ENCODE measurements at regions not wholly inside any gene's neighbourhood (a gene's known extent, or its start where the extent isn't known, plus 50 kb on each side); places are given as distances from the start of the nearest gene placed in this dataset.

DNA sequence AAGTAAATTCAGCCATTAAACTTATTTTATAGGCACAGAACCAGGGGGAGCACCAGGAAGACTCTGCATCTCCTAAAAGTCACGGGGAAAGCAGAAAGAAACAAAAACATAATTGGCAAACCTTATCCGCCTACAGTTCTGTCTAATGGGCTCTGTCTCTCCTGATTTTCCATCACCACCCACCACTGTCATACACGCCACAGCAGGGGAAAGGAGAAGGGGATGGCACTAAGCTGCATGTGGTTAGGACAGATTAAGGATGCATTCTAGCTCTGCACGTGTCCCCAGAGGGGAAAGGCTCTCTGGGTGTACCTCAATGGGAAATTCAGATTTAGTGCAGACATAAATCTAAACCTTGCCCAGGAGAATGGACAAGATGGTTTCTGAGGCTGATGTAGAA lies 359.8 kb downstream of the TMEM114 start:
- Histone ChIP-seq H3K27me3 (ENCODE audit: control insufficient read depth in 1 of 2, insufficient read depth in 2 of 2, low read length in 2 of 2) (no peaks in the 10 kb centered on the region), H3K9me3 (ENCODE audit: control insufficient read depth in 1 of 2, insufficient read depth in 1 of 2, low read length in 2 of 2) (peaks cover 0 to 2% of the 10 kb centered on the region in 2 experiments), H3K36me3 (ENCODE audit: insufficient read depth, low read length) (no peaks in the 10 kb centered on the region), H3K4me3 (ENCODE audit: low read length) (no peak overlapping the region), H3K27ac (ENCODE audit: low read depth in 1 of 2, low read length in 2 of 2) (no peak overlapping the region), H3K4me1 (ENCODE audit: insufficient read depth, low read length) (no peaks in the 10 kb centered on the region)
- ChIA-PET POLR2A (no interaction called here), CTCF (no interaction called here)
- H3K36me3 Mint-ChIP-seq (ENCODE audit: low read depth): no peaks in the 10 kb centered on the region
- no peak for DNase-seq
- intact Hi-C loops (cut with DNase I, micrococcal nuclease): no loop called here
- no peak overlapping the region for H3K27ac Mint-ChIP-seq
- no peak for ATAC-seq (ENCODE audit: poor library complexity)
- TF ChIP-seq, protein P1, sequence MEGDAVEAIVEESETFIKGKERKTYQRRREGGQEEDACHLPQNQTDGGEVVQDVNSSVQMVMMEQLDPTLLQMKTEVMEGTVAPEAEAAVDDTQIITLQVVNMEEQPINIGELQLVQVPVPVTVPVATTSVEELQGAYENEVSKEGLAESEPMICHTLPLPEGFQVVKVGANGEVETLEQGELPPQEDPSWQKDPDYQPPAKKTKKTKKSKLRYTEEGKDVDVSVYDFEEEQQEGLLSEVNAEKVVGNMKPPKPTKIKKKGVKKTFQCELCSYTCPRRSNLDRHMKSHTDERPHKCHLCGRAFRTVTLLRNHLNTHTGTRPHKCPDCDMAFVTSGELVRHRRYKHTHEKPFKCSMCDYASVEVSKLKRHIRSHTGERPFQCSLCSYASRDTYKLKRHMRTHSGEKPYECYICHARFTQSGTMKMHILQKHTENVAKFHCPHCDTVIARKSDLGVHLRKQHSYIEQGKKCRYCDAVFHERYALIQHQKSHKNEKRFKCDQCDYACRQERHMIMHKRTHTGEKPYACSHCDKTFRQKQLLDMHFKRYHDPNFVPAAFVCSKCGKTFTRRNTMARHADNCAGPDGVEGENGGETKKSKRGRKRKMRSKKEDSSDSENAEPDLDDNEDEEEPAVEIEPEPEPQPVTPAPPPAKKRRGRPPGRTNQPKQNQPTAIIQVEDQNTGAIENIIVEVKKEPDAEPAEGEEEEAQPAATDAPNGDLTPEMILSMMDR (IDR thresholded peaks at IDR 0.05): no peak
- H3K4me1 Mint-ChIP-seq (ENCODE audit: low read depth): no peaks in the 10 kb centered on the region
- H3K27me3 Mint-ChIP-seq: no peaks in the 10 kb centered on the region
- no peak overlapping the region for H3K4me3 Mint-ChIP-seq
- peaks cover 6% of the 10 kb centered on the region for H3K9me3 Mint-ChIP-seq

DNA sequence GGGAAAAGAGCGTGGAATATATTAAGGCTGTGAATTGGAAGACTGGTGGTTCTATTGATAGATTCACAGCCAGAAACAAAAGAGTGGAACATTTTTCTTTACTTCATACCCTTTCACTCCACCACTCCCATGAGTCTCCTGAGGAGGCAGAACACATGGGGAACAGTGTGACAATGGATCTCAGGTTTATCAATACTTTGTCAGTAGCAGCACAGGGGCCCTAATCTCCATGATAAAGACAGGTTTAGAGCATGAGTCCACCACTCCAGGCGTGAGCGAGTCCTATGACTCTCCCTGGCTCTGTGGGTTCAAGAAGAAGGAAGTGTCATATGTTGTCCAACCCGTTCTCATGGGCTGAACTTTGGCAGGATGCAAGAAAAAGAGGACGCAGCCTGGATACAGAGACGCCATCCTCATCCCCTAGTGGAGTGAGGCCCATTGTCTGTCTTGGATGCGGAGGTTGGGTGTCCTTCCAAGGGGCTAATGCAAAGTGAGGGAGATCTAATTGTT lies 361.2 kb downstream of the TMEM114 start:
- ChIA-PET CTCF (no interaction called here), POLR2A (no interaction called here)
- no peaks in the 10 kb centered on the region for H3K27me3 Mint-ChIP-seq
- Histone ChIP-seq H3K36me3 (ENCODE audit: insufficient read depth, low read length) (no peaks in the 10 kb centered on the region), H3K27ac (ENCODE audit: low read depth in 1 of 2, low read length in 2 of 2) (no peak overlapping the region), H3K27me3 (ENCODE audit: control insufficient read depth in 1 of 2, insufficient read depth in 2 of 2, low read length in 2 of 2) (no peaks in the 10 kb centered on the region), H3K4me1 (ENCODE audit: insufficient read depth, low read length) (no peaks in the 10 kb centered on the region), H3K9me3 (ENCODE audit: control insufficient read depth in 1 of 2, insufficient read depth in 1 of 2, low read length in 2 of 2) (no peaks in the 10 kb centered on the region), H3K4me3 (ENCODE audit: low read length) (no peak overlapping the region)
- TF ChIP-seq, protein P1 (IDR thresholded peaks at IDR 0.05): no peak
- no peak overlapping the region for H3K4me3 Mint-ChIP-seq
- H3K9me3 Mint-ChIP-seq: peaks cover 8% of the 10 kb centered on the region
- no peaks in the 10 kb centered on the region for H3K36me3 Mint-ChIP-seq (ENCODE audit: low read depth)
- H3K4me1 Mint-ChIP-seq (ENCODE audit: low read depth): no peaks in the 10 kb centered on the region
- ATAC-seq (ENCODE audit: poor library complexity) (no peak), DNase-seq (no peak)
- intact Hi-C loops (cut with DNase I, micrococcal nuclease): no loop called here
- H3K27ac Mint-ChIP-seq: no peak overlapping the region

DNA sequence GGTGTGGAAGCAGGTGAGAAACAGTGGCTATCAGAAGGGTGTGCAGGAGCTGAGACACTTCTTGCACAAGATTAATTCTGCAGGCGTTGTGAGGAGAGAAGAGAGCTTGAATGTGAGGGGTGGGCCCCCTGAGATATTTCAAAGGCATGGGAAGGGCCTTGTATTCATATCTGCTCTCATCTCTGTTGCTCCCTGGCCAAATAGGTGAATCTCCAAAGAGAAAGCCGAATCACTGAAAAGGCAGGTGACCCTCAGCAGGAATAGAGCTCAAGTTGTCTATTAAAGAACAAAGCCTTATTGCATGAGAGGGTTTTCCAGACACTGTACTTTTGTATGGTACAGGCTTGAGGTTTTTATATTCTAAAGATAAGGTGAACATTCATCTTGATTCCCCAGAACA lies 373.1 kb downstream of the TMEM114 start:
- Histone ChIP-seq H3K36me3 (ENCODE audit: insufficient read depth, low read length) (no peaks in the 10 kb centered on the region), H3K9me3 (ENCODE audit: control insufficient read depth in 1 of 2, insufficient read depth in 1 of 2, low read length in 2 of 2) (no peaks in the 10 kb centered on the region), H3K4me3 (ENCODE audit: low read length) (no peak overlapping the region), H3K27me3 (ENCODE audit: control insufficient read depth in 1 of 2, insufficient read depth in 2 of 2, low read length in 2 of 2) (no peaks in the 10 kb centered on the region), H3K27ac (ENCODE audit: low read depth in 1 of 2, low read length in 2 of 2) (no peak overlapping the region), H3K4me1 (ENCODE audit: insufficient read depth, low read length) (no peaks in the 10 kb centered on the region)
- TF ChIP-seq, protein P1 (IDR thresholded peaks at IDR 0.05): no peak
- Mint-ChIP-seq H3K27ac (no peak overlapping the region), H3K36me3 (ENCODE audit: low read depth) (no peaks in the 10 kb centered on the region), H3K9me3 (peaks cover 15% of the 10 kb centered on the region), H3K27me3 (no peaks in the 10 kb centered on the region), H3K4me3 (no peak overlapping the region), H3K4me1 (ENCODE audit: low read depth) (no peaks in the 10 kb centered on the region)
- intact Hi-C loops (cut with DNase I, micrococcal nuclease): no loop called here
- ATAC-seq (ENCODE audit: poor library complexity): no peak
- ChIA-PET POLR2A (no interaction called here), CTCF (no interaction called here)
- no peak for DNase-seq

Measured in CD4-positive, alpha-beta T cell (primary cell).